IMR-90 (cell line): ENCODE measurements at regions not wholly inside any gene's neighbourhood (a gene's known extent, or its start where the extent isn't known, plus 50 kb on each side); places are given as distances from the start of the nearest gene placed in this dataset.

Source experiments
- ATAC-seq: fragments of 200-7000 bp; cut with Tn5 transposase; 2 replicates; pipeline ENCODE4 v1.9.1; 2020; ENCODE audit warnings: low read depth, mild to moderate bottlenecking, moderate library complexity
- BruUV-seq: library from RNA; stranded (reverse); fragments of 400-500 nt; replicated peaks from 2 replicates; lab custom pipeline; 2021; lab: Mats Ljungman, UMichigan
- CTCF ChIA-PET: fragments of 300-600 bp; formaldehyde crosslinking; extraction: SDS; loops from one replicate; lab custom pipeline; 2021; ENCODE audit warnings: antibody characterized with exemption; lab: Yijun Ruan, JAX
- POLR2A ChIA-PET: fragments of 300-600 bp; sonication (Branson Sonifier 250); formaldehyde crosslinking; loops from one replicate; lab custom pipeline; 2022; ENCODE audit warnings: antibody characterized with exemption; ENCODE audit not compliant: unreplicated experiment; lab: Charles Lee
- DNase-seq: peaks from one replicate; pipeline ENCODE4 v3.0.0; 2013
- H2AFZ ChIP-seq: replicated peaks from 2 replicates; pipeline ENCODE3; 2013; ENCODE audit warnings: low read length, mild to moderate bottlenecking; ENCODE audit not compliant: poor library complexity
- H2AK5ac ChIP-seq: 2 replicates; pipeline ENCODE4 v1.6.1; 2013; ENCODE audit warnings: low read depth, low read length, inconsistent platforms
- H2AK9ac ChIP-seq: replicated peaks from 2 replicates; pipeline ENCODE3; 2013; ENCODE audit warnings: mild to moderate bottlenecking, low read depth, low read length, moderate library complexity; ENCODE audit not compliant: poor library complexity
- H2BK120ac ChIP-seq: 2 replicates; pipeline ENCODE4 v1.6.1; 2013; ENCODE audit warnings: low read depth, low read length, inconsistent platforms
- H2BK15ac ChIP-seq: 3 replicates; pipeline ENCODE4 v1.6.1; 2013; ENCODE audit warnings: low read depth, low read length, inconsistent platforms
- H2BK20ac ChIP-seq: 2 replicates; pipeline ENCODE4 v1.6.1; 2013; ENCODE audit warnings: low read depth, mild to moderate bottlenecking, inconsistent platforms, low read length, moderate library complexity
- H2BK5ac ChIP-seq: 2 replicates; pipeline ENCODE4 v1.6.1; 2013; ENCODE audit warnings: mild to moderate bottlenecking, low read depth, low read length, inconsistent platforms; ENCODE audit not compliant: poor library complexity, severe bottlenecking
- H3K14ac ChIP-seq: replicated peaks from 2 replicates; pipeline ENCODE4 v1.6.1; 2013; ENCODE audit warnings: low read depth, low read length, inconsistent platforms
- H3K18ac ChIP-seq: 2 replicates; pipeline ENCODE4 v1.6.1; 2013; ENCODE audit warnings: low read depth, low read length, control low read depth
- H3K23ac ChIP-seq: 2 replicates; pipeline ENCODE4 v1.6.1; 2013; ENCODE audit warnings: low read depth, low read length, inconsistent platforms
- H3K27ac ChIP-seq: 2 replicates; pipeline ENCODE4 v1.5.1; 2013; ENCODE audit warnings: mild to moderate bottlenecking, control low read depth, low read length; ENCODE audit not compliant: insufficient read depth
- H3K27me3 ChIP-seq: 2 replicates; pipeline ENCODE4 v1.6.1; 2013; ENCODE audit warnings: low read length; ENCODE audit not compliant: control insufficient read depth, insufficient read depth
- H3K36me3 ChIP-seq: 2 replicates; pipeline ENCODE4 v1.6.1; 2013; ENCODE audit warnings: low read length, mixed read lengths; ENCODE audit not compliant: control insufficient read depth, insufficient read depth
- H3K4ac ChIP-seq: 2 replicates; pipeline ENCODE4 v1.6.1; 2013; ENCODE audit warnings: low read depth, low read length, inconsistent platforms
- H3K4me1 ChIP-seq: 2 replicates; pipeline ENCODE4 v1.6.1; 2013; ENCODE audit warnings: low read length, mixed read lengths; ENCODE audit not compliant: control insufficient read depth, insufficient read depth
- H3K4me2 ChIP-seq: 2 replicates; pipeline ENCODE4 v1.6.1; 2013; ENCODE audit warnings: low read depth, mild to moderate bottlenecking, control low read depth, low read length, moderate library complexity
- H3K4me3 ChIP-seq: 2 replicates; pipeline ENCODE4 v1.5.1; 2013; ENCODE audit warnings: low read depth, mild to moderate bottlenecking, control low read depth, low read length, moderate library complexity; ENCODE audit not compliant: insufficient read depth
- H3K56ac ChIP-seq: 2 replicates; pipeline ENCODE4 v1.6.1; 2013; ENCODE audit warnings: low read length, inconsistent platforms; ENCODE audit not compliant: insufficient read depth; ENCODE audit errors: extremely low read depth
- H3K79me1 ChIP-seq, 2 experiments: 2 replicates each; pipeline ENCODE4 v1.6.1; 2013; ENCODE audit warnings: low read length in 2 of 2, inconsistent platforms in 1 of 2, low read depth in 1 of 2
- H3K9ac ChIP-seq: 2 replicates; pipeline ENCODE4 v1.6.1; 2013; ENCODE audit warnings: low read depth, low read length, control low read depth
- H3K9me1 ChIP-seq: 2 replicates; pipeline ENCODE4 v1.6.1; 2013; ENCODE audit warnings: low read length, inconsistent platforms; ENCODE audit not compliant: insufficient read depth
- H3K9me3 ChIP-seq: 2 replicates; pipeline ENCODE4 v1.6.1; 2013; ENCODE audit warnings: low read length; ENCODE audit not compliant: control insufficient read depth, insufficient read depth
- H4K20me1 ChIP-seq: 2 replicates; pipeline ENCODE4 v1.6.1; 2013; ENCODE audit warnings: low read length, inconsistent platforms; ENCODE audit not compliant: insufficient read depth
- H4K5ac ChIP-seq: 2 replicates; pipeline ENCODE4 v1.6.1; 2013; ENCODE audit warnings: mild to moderate bottlenecking, low read depth, low read length, control low read depth
- H4K8ac ChIP-seq, 2 experiments: 2 replicates each; pipeline ENCODE4 v1.6.1; 2013; ENCODE audit warnings: low read depth in 2 of 2, low read length in 2 of 2, control low read depth in 1 of 2, inconsistent platforms in 1 of 2
- H4K91ac ChIP-seq: 2 replicates; pipeline ENCODE4 v1.6.1; 2013; ENCODE audit warnings: low read depth, low read length, inconsistent platforms; ENCODE audit not compliant: insufficient read depth
- BHLHE40 ChIP-seq: fragments of 150-350 bp; IDR thresholded peaks from 2 replicates; pipeline ENCODE4 v1.6.1; 2016; ENCODE audit warnings: mild to moderate bottlenecking, low read depth, low read length
- FOS ChIP-seq: fragments of 150-350 bp; IDR thresholded peaks from 2 replicates; pipeline ENCODE4 v1.6.1; 2016; ENCODE audit warnings: low read depth, low read length
- MAZ ChIP-seq: IDR thresholded peaks from 2 replicates; pipeline ENCODE4 v1.6.1; 2012; ENCODE audit warnings: low read depth, mild to moderate bottlenecking, low read length, improper control_type of control experiment, moderate library complexity, borderline replicate concordance
- NFE2L2 ChIP-seq: fragments of 150-350 bp; IDR thresholded peaks from 2 replicates; pipeline ENCODE4 v1.6.1; 2016; ENCODE audit warnings: low read depth, mild to moderate bottlenecking, low read length
- POLR2A ChIP-seq: IDR thresholded peaks from 2 replicates; pipeline ENCODE4 v1.6.1; 2012; ENCODE audit warnings: mild to moderate bottlenecking, low read depth, low read length
- WGBS, 2 experiments: methylation state at CpG; one replicate each; pipeline versions ENCODE4 v1.1.5 to v1.1.7; 2013; ENCODE audit warnings: missing lambda C conversion rate in 2 of 2; ENCODE audit not compliant: insufficient read length in 1 of 2; ENCODE audit errors: extremely low coverage in 2 of 2; 5-methylcytosine and 5-hydroxymethylcytosine counted together
- dilution Hi-C: fragments of 300-500 bp; cut with HindIII; formaldehyde crosslinking; loops from one replicate; pipeline ENCODE4 v1.14.3; 2018; ENCODE audit warnings: low sequenced_read_pairs; ENCODE audit not compliant: unreplicated experiment
- in situ Hi-C: fragments of 300-500 bp; cut with MboI; formaldehyde crosslinking; loops from 3 replicates; pipeline ENCODE4 v1.14.3; 2019; ENCODE audit warnings: low sequenced_read_pairs, inconsistent platforms, mixed read lengths
- intact Hi-C: fragments of 100-400 bp; cut with micrococcal nuclease; formaldehyde crosslinking; loops from 2 replicates; pipeline ENCODE4 v1.10.0; 2022
- TF ChIP-seq, protein P1 (sequence below): conservative IDR thresholded peaks from 2 replicates; pipeline ENCODE4 v1.5.1; 2012; ENCODE audit warnings: mild to moderate bottlenecking, low read depth, low read length, improper control_type of control experiment
- TF ChIP-seq, protein P2 (sequence below): fragments of 150-350 bp; IDR thresholded peaks from 2 replicates; pipeline ENCODE4 v1.6.1; 2016; ENCODE audit warnings: low read depth, mild to moderate bottlenecking, low read length, moderate library complexity, borderline replicate concordance

DNA sequence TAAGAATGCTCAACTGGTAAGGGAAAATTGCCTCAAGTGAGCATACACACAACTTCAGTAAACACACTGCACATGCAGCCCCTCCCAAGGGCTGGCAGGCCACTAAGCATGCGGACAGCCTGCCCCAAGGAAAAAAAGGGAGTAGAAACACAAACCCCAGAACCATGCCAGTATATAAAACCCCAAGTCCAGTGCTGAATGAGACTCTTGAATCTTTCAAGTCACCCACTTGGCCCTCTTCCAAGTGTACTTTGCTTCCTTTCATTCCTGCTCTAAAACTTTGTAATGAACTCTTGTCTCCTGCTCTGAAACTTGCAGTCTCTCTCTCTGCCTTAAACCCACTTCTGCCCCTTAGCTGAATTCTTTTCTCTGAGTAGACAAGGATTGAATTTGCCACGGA is 736.4 kb downstream of the RNF144A start:
- Histone ChIP-seq H3K9me1 (no peaks in the 10 kb centered on the region), H4K5ac (no peak overlapping the region), H3K14ac (no peak overlapping the region), H2BK20ac (no peak overlapping the region), H3K9me3 (peaks cover 2% of the 10 kb centered on the region; the same call in 1 of the 2 replicates), H2BK120ac (no peak overlapping the region), H2AK5ac (no peak overlapping the region), H3K18ac (no peak overlapping the region), H2BK5ac (no peak overlapping the region), H3K4me2 (no peak overlapping the region), H3K27me3 (no peaks in the 10 kb centered on the region), H3K79me1 (no peaks in the 10 kb centered on the region), H2AFZ (no peak overlapping the region), H4K20me1 (no peaks in the 10 kb centered on the region), H2BK15ac (no peak overlapping the region), H2AK9ac (no peak overlapping the region), H3K4ac (no peak overlapping the region), H3K56ac (no peak overlapping the region), H3K27ac (no peak overlapping the region), H3K4me3 (no peak overlapping the region), H3K4me1 (no peaks in the 10 kb centered on the region), H3K23ac (no peak overlapping the region), H4K91ac (no peak overlapping the region), H4K8ac (no peak overlapping the region), H3K36me3 (no peaks in the 10 kb centered on the region), H3K9ac (no peak overlapping the region)
- WGBS, 2 experiments: 40% methylated on average over 1 of the region's 2 CpGs; no CpG with 5 or more reads in 1 of the 2 experiments
- intact Hi-C loops (no loop called here), in situ Hi-C loops (no loop called here), dilution Hi-C loops (no loop called here)
- DNase-seq (no peak), ATAC-seq (no peak)
- TF ChIP-seq FOS (no peak), POLR2A (no peak), BHLHE40 (no peak), NFE2L2 (no peak), MAZ (no peak)
- TF ChIP-seq, protein P1, sequence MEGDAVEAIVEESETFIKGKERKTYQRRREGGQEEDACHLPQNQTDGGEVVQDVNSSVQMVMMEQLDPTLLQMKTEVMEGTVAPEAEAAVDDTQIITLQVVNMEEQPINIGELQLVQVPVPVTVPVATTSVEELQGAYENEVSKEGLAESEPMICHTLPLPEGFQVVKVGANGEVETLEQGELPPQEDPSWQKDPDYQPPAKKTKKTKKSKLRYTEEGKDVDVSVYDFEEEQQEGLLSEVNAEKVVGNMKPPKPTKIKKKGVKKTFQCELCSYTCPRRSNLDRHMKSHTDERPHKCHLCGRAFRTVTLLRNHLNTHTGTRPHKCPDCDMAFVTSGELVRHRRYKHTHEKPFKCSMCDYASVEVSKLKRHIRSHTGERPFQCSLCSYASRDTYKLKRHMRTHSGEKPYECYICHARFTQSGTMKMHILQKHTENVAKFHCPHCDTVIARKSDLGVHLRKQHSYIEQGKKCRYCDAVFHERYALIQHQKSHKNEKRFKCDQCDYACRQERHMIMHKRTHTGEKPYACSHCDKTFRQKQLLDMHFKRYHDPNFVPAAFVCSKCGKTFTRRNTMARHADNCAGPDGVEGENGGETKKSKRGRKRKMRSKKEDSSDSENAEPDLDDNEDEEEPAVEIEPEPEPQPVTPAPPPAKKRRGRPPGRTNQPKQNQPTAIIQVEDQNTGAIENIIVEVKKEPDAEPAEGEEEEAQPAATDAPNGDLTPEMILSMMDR: no peak
- TF ChIP-seq, protein P2, sequence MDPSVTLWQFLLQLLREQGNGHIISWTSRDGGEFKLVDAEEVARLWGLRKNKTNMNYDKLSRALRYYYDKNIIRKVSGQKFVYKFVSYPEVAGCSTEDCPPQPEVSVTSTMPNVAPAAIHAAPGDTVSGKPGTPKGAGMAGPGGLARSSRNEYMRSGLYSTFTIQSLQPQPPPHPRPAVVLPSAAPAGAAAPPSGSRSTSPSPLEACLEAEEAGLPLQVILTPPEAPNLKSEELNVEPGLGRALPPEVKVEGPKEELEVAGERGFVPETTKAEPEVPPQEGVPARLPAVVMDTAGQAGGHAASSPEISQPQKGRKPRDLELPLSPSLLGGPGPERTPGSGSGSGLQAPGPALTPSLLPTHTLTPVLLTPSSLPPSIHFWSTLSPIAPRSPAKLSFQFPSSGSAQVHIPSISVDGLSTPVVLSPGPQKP: no peak
- BruUV-seq: no TSS peak
- CTCF ChIA-PET: no interaction called here
- POLR2A ChIA-PET: no interaction called here
